MCF 10A (cell line): ENCODE measurements at regions not wholly inside any gene's neighbourhood (a gene's known extent, or its start where the extent isn't known, plus 50 kb on each side); places are given as distances from the start of the nearest gene placed in this dataset.
A peak's percentile ranks its signal among the peaks of the same experiment; 100 is the strongest.

Experiments
- BruUV-seq: library from RNA; stranded (reverse); fragments of 400-500 nt; replicated peaks from 2 replicates; lab custom pipeline; 2021; lab: Mats Ljungman, UMichigan
- CTCF ChIA-PET: fragments of 300-600 bp; sonication (Branson Sonifier 250); formaldehyde crosslinking; extraction: SDS; loops from one replicate; lab custom pipeline; 2021; ENCODE audit warnings: antibody characterized with exemption, inconsistent platforms; lab: Yijun Ruan, JAX
- POLR2A ChIA-PET: fragments of 300-600, 350-650 bp; sonication (Branson Sonifier 250); formaldehyde crosslinking; extraction: SDS; loops from one replicate; lab custom pipeline; 2020; ENCODE audit warnings: antibody characterized with exemption, inconsistent platforms; lab: Yijun Ruan, JAX
- DNase-seq: peaks from one replicate; pipeline ENCODE4 v3.0.0-alpha.2; 2018; ENCODE audit not compliant: unreplicated experiment
- H3K27ac Mint-ChIP-seq: one replicate; pipeline ENCODE4 v1.8.0; 2022; ENCODE audit warnings: mild to moderate bottlenecking, low read depth, mixed read lengths; ENCODE audit not compliant: unreplicated experiment
- H3K27me3 Mint-ChIP-seq: one replicate; pipeline ENCODE4 v1.8.0; 2022; ENCODE audit warnings: mixed read lengths; ENCODE audit not compliant: insufficient read depth, unreplicated experiment
- H3K36me3 Mint-ChIP-seq: one replicate; pipeline ENCODE4 v1.8.0; 2022; ENCODE audit warnings: mild to moderate bottlenecking, moderate library complexity, mixed read lengths; ENCODE audit not compliant: insufficient read depth, unreplicated experiment
- H3K4me1 Mint-ChIP-seq: one replicate; pipeline ENCODE4 v1.8.0; 2022; ENCODE audit warnings: mixed read lengths; ENCODE audit not compliant: insufficient read depth, unreplicated experiment
- H3K4me3 Mint-ChIP-seq: one replicate; pipeline ENCODE4 v1.8.0; 2022; ENCODE audit warnings: mild to moderate bottlenecking, moderate library complexity, mixed read lengths; ENCODE audit not compliant: unreplicated experiment
- H3K9me3 Mint-ChIP-seq: one replicate; pipeline ENCODE4 v1.8.0; 2022; ENCODE audit warnings: mixed read lengths; ENCODE audit not compliant: unreplicated experiment
- intact Hi-C: fragments of 100-400 bp; cut with micrococcal nuclease; formaldehyde crosslinking; loops from 2 replicates; pipeline ENCODE4 v1.14.1; 2022
- TF ChIP-seq, protein P1 (sequence below): fragments of 200-600 bp; IDR thresholded peaks from one replicate; pipeline ENCODE4 v1.8.0; 2022; ENCODE audit warnings: antibody characterized with exemption, mild to moderate bottlenecking; ENCODE audit not compliant: unreplicated experiment

DNA sequence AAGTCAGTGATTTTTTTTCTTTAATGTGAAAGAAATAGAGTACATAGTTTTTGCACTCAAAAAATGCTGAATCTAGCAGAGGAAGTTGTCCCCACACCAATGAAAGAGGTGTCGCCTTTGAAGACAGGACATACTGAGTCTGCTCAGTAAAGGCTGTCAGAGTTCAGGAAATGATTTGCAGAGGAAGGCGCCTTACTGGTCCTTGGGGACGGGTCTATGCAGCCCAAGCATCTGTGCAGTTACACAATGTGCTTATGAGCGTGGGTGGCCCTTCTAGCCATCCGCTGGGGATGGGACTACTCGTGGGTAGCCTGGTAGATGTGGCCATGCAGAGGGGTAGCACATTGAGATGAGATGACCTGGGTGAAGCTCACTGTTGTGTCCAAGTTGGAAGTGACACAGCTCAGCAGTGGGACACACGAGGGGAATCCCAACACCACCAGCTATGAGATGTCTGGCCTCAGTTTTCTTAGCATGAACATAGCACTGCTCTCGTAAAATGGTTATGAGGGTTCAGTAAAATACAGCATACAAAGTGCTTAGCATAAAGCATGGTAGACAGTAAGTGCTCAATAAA is 116.5 kb upstream of the RBPJ start:
- Mint-ChIP-seq H3K27ac (no peak overlapping the region), H3K9me3 (no peaks in the 10 kb centered on the region), H3K36me3 (no peaks in the 10 kb centered on the region), H3K27me3 (peaks cover 21% of the 10 kb centered on the region), H3K4me3 (no peak overlapping the region), H3K4me1 (peaks cover 15% of the 10 kb centered on the region)
- BruUV-seq: no TSS peak
- TF ChIP-seq, protein P1, sequence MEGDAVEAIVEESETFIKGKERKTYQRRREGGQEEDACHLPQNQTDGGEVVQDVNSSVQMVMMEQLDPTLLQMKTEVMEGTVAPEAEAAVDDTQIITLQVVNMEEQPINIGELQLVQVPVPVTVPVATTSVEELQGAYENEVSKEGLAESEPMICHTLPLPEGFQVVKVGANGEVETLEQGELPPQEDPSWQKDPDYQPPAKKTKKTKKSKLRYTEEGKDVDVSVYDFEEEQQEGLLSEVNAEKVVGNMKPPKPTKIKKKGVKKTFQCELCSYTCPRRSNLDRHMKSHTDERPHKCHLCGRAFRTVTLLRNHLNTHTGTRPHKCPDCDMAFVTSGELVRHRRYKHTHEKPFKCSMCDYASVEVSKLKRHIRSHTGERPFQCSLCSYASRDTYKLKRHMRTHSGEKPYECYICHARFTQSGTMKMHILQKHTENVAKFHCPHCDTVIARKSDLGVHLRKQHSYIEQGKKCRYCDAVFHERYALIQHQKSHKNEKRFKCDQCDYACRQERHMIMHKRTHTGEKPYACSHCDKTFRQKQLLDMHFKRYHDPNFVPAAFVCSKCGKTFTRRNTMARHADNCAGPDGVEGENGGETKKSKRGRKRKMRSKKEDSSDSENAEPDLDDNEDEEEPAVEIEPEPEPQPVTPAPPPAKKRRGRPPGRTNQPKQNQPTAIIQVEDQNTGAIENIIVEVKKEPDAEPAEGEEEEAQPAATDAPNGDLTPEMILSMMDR: no peak
- intact Hi-C loops: no loop called here
- ChIA-PET POLR2A (no interaction called here), CTCF (interaction anchor here (1.2 kb wide), 1 partner anchor 76 kb away, joined by 3 read pairs; no protein-coding TSS in a partner anchor)
- DNase-seq: no peak

DNA sequence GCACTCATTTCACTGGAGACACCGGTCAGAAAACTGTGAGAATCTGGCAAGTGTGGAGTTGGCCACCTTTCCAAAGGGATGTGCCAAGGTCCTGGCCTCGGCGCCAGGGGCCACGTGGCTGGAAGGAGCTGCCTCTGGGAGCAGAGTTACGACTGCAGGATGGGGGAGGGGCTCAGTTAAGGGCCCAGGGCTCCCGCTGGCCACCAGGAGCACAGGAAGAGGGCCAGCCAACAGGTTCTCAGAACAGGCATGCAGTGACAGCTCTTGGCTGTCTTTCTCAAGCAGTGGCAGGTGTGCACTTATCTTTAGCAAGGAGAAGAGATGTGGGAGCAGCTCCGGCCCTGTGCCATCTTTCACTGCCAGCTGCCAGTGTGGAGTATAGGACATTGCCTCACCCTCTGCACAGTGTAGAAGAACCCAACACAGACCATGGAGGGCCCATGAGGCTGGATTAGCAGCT is 115.9 kb upstream of the RBPJ start:
- intact Hi-C loops: no loop called here
- H3K36me3 Mint-ChIP-seq: no peaks in the 10 kb centered on the region
- H3K4me1 Mint-ChIP-seq: peaks cover 15% of the 10 kb centered on the region
- BruUV-seq: no TSS peak
- no peak overlapping the region for H3K27ac Mint-ChIP-seq
- H3K27me3 Mint-ChIP-seq: peaks cover 27% of the 10 kb centered on the region
- ChIA-PET POLR2A (no interaction called here), CTCF (interaction anchor here (0.6 to 1.2 kb wide), 2 partner anchors 24 to 77 kb away, joined by 3 read pairs; no protein-coding TSS in a partner anchor)
- H3K9me3 Mint-ChIP-seq: no peaks in the 10 kb centered on the region
- TF ChIP-seq, protein P1: no peak
- H3K4me3 Mint-ChIP-seq: no peak overlapping the region
- peak; percentile 65 for DNase-seq

DNA sequence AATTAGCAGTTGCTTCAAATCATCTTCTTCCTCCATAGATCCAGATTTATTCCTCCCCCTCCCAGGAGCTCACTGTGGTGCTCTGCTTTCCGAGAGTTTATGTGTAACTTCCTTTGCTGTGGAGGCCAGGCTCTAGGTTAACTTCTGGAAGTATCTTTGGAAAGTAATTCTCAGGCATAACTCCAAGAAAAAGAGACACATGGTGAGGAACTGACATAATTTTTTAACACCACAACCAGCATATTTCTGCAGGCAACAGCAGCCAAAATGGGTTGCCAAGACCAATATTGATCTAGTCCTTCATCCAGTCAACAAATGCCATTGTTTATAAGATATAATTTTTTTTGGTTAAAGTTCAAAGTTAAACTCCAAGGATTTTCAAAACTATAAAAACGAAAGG is 114.5 kb upstream of the RBPJ start:
- CTCF ChIA-PET: no interaction called here
- POLR2A ChIA-PET: no interaction called here
- H3K4me1 Mint-ChIP-seq: peaks cover 15% of the 10 kb centered on the region
- DNase-seq: peak; percentile 74
- H3K27me3 Mint-ChIP-seq: peaks cover 31% of the 10 kb centered on the region
- H3K27ac Mint-ChIP-seq: no peak overlapping the region
- H3K36me3 Mint-ChIP-seq: no peaks in the 10 kb centered on the region
- H3K4me3 Mint-ChIP-seq: no peak overlapping the region
- no peaks in the 10 kb centered on the region for H3K9me3 Mint-ChIP-seq
- intact Hi-C loops: no loop called here
- no TSS peak for BruUV-seq
- TF ChIP-seq, protein P1: no peak

DNA sequence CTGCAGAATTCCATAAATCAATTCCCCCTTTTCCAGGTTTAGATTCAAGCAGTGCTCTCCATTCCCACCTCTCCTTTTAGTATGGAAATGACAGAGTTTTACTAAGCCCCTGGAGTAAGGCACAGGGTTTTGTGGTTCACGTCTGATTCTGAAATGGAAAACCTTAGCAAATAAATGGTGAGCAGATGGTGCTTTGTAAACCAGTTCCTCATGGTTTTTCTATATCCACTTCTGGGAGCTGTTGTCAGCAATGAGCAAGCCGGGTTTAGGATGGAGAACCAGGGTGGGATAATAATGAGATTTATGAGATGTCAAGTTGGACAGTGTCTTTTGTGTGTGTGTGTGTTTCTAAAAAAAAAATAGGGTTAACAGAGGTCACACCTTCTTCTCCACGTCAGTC is 113.8 kb upstream of the RBPJ start:
- Mint-ChIP-seq H3K9me3 (no peaks in the 10 kb centered on the region), H3K4me3 (no peak overlapping the region), H3K36me3 (no peaks in the 10 kb centered on the region), H3K27me3 (peaks cover 24% of the 10 kb centered on the region), H3K27ac (no peak overlapping the region), H3K4me1 (peaks cover 15% of the 10 kb centered on the region)
- no peak for DNase-seq
- POLR2A ChIA-PET: no interaction called here
- intact Hi-C loops: no loop called here
- no TSS peak for BruUV-seq
- TF ChIP-seq, protein P1: no peak
- CTCF ChIA-PET: interaction anchor here (0.6 to 0.7 kb wide), 2 partner anchors 26 to 515 kb away, joined by 3 read pairs; no protein-coding TSS in a partner anchor
